GM13977 (cell line): ENCODE measurements at regions not wholly inside any gene's neighbourhood (a gene's known extent, or its start where the extent isn't known, plus 50 kb on each side); places are given as distances from the start of the nearest gene placed in this dataset.

Source experiments
- DNase-seq: peaks from one replicate; pipeline ENCODE4 v3.0.0; 2012; ENCODE audit warnings: low spot score
- CTCF ChIP-seq: IDR thresholded peaks from 2 replicates; pipeline ENCODE4 v1.5.1; 2012; ENCODE audit warnings: mild to moderate bottlenecking, control low read depth; ENCODE audit not compliant: insufficient read depth; ENCODE audit errors: extremely low read depth, missing control alignments
- in situ Hi-C: fragments of 300-500 bp; cut with MboI; formaldehyde crosslinking; loops from one replicate; pipeline ENCODE4 v1.12.0; 2022; ENCODE audit warnings: low sequenced_read_pairs, low pct_unique_long_range_greater_than_20kb, mixed read lengths, inconsistent platforms; ENCODE audit not compliant: unreplicated experiment

- DNase-seq, result no peak
- in situ Hi-C loops, result no loop called here
- no peak for TF ChIP-seq CTCF
These were observed 269.0 kb upstream of the C1orf87 start for GRCh38 chr1:60342569-60342968.

- in situ Hi-C loops, result no loop called here
These were observed 267.7 kb upstream of the C1orf87 start for GRCh38 chr1:60341274-60341673.

GRCh38 chr1:60331647-60332046 is 258.1 kb upstream of the C1orf87 start:
- no peak for DNase-seq
- in situ Hi-C loops, result no loop called here
- no peak for TF ChIP-seq CTCF

More at GRCh38 chr1:60341274-60341673, 267.7 kb upstream of the C1orf87 start:
- no peak for TF ChIP-seq CTCF
- no peak for DNase-seq

- DNase-seq, result no peak
- in situ Hi-C loops, result no loop called here
- TF ChIP-seq CTCF, result no peak
These were observed 256.1 kb upstream of the C1orf87 start for GRCh38 chr1:60329651-60330050.

GRCh38 chr1:60311838-60312237 is 238.3 kb upstream of the C1orf87 start:
- TF ChIP-seq CTCF, result no peak
- in situ Hi-C loops, result no loop called here
- no peak for DNase-seq

GRCh38 chr1:60299581-60299980 is 226.0 kb upstream of the C1orf87 start:
- no peak for DNase-seq
- no peak for TF ChIP-seq CTCF
- in situ Hi-C loops, result no loop called here

GRCh38 chr1:60298290-60298689 is 224.7 kb upstream of the C1orf87 start:
- no peak for TF ChIP-seq CTCF
- in situ Hi-C loops, result no loop called here
- DNase-seq, result no peak
